ENCODE measurements at regions not wholly inside any gene's neighbourhood (a gene's known extent, or its start where the extent isn't known, plus 50 kb on each side); places are given as distances from the start of the nearest gene placed in this dataset.

GRCh38 chr17:73936908-73937627 lies 266.4 kb upstream of the RPL38 start:
- H3K9me3 ChIP-seq, result no peaks in the 10 kb centered on the region
- intact Hi-C loops (cut with DNase I), result no loop called here
- no peak overlapping the region for H3K4me3 ChIP-seq
- no peaks in the 10 kb centered on the region for H3K4me1 ChIP-seq
- DNase-seq (ENCODE audit: low spot score in 2 of 2), result no peak
- no peak overlapping the region for H3K27ac ChIP-seq
- H3K27me3 ChIP-seq, result no peaks in the 10 kb centered on the region
- TF ChIP-seq CTCF (IDR thresholded peaks at IDR 0.05), result no peak
- H3K36me3 ChIP-seq, result no peaks in the 10 kb centered on the region

- no peaks in the 10 kb centered on the region for H3K4me1 ChIP-seq
- no peaks in the 10 kb centered on the region for H3K36me3 ChIP-seq
- no peaks in the 10 kb centered on the region for H3K9me3 ChIP-seq
- no peak overlapping the region for H3K27ac ChIP-seq
- intact Hi-C loops (cut with DNase I), result no loop called here
- no peak for TF ChIP-seq CTCF (IDR thresholded peaks at IDR 0.05)
- H3K27me3 ChIP-seq, result no peaks in the 10 kb centered on the region
- H3K4me3 ChIP-seq, result no peak overlapping the region
- no peak for DNase-seq (ENCODE audit: low spot score in 2 of 2)
Measured at GRCh38 chr17:73938706-73939105, 264.8 kb upstream of the RPL38 start.

- TF ChIP-seq CTCF (IDR thresholded peaks at IDR 0.05), result no peak
- Histone ChIP-seq H3K9me3 (no peaks in the 10 kb centered on the region), H3K27ac (no peak overlapping the region), H3K4me1 (no peaks in the 10 kb centered on the region), H3K36me3 (no peaks in the 10 kb centered on the region), H3K4me3 (no peak overlapping the region), H3K27me3 (no peaks in the 10 kb centered on the region)
- DNase-seq (ENCODE audit: low spot score in 2 of 2), result no peak
- intact Hi-C loops (cut with DNase I), result no loop called here
Measured at GRCh38 chr17:73939806-73940205, 263.7 kb upstream of the RPL38 start.

GRCh38 chr17:73940511-73940910 lies 263.0 kb upstream of the RPL38 start:
- Histone ChIP-seq H3K27ac (no peak overlapping the region), H3K27me3 (no peaks in the 10 kb centered on the region), H3K4me3 (no peak overlapping the region), H3K9me3 (no peaks in the 10 kb centered on the region), H3K36me3 (no peaks in the 10 kb centered on the region), H3K4me1 (no peaks in the 10 kb centered on the region)
- intact Hi-C loops (cut with DNase I), result no loop called here
- no peak for DNase-seq (ENCODE audit: low spot score in 2 of 2)
- TF ChIP-seq CTCF (IDR thresholded peaks at IDR 0.05), result no peak

- Histone ChIP-seq H3K9me3 (no peaks in the 10 kb centered on the region), H3K4me3 (no peak overlapping the region), H3K27ac (no peak overlapping the region), H3K27me3 (no peaks in the 10 kb centered on the region), H3K4me1 (no peaks in the 10 kb centered on the region), H3K36me3 (no peaks in the 10 kb centered on the region)
- TF ChIP-seq CTCF (IDR thresholded peaks at IDR 0.05), result no peak
- intact Hi-C loops (cut with DNase I), result no loop called here
- DNase-seq (ENCODE audit: low spot score in 2 of 2), result no peak
Measured at GRCh38 chr17:73941919-73942530, 261.5 kb upstream of the RPL38 start.
